ENCODE measurements at regions not wholly inside any gene's neighbourhood (a gene's known extent, or its start where the extent isn't known, plus 50 kb on each side); places are given as distances from the start of the nearest gene placed in this dataset.

- TF ChIP-seq CTCF (IDR thresholded peaks at IDR 0.05; ENCODE audit: insufficient read depth, low read length, poor library complexity, severe bottlenecking): no peak
- H3K4me3 ChIP-seq (ENCODE audit: low read depth, low read length): no peak overlapping the region
- DNase-seq (ENCODE audit: low read depth): no peak
- no peaks in the 10 kb centered on the region for H3K36me3 ChIP-seq (ENCODE audit: control insufficient read depth, insufficient read depth, low read length)
- no peaks in the 10 kb centered on the region for H3K27me3 ChIP-seq (ENCODE audit: control insufficient read depth, insufficient read depth, low read length)
These were observed 456.9 kb downstream of the BCAT1 start for GRCh38 chr12:24491968-24492367.

GRCh38 chr12:24489939-24490338 lies 459.0 kb downstream of the BCAT1 start:
- Histone ChIP-seq H3K27me3 (ENCODE audit: control insufficient read depth, insufficient read depth, low read length) (no peaks in the 10 kb centered on the region), H3K36me3 (ENCODE audit: control insufficient read depth, insufficient read depth, low read length) (no peaks in the 10 kb centered on the region), H3K4me3 (ENCODE audit: low read depth, low read length) (no peak overlapping the region)
- no peak for DNase-seq (ENCODE audit: low read depth)
- TF ChIP-seq CTCF (IDR thresholded peaks at IDR 0.05; ENCODE audit: insufficient read depth, low read length, poor library complexity, severe bottlenecking): no peak

- no peak for DNase-seq (ENCODE audit: low read depth)
- no peak for TF ChIP-seq CTCF (IDR thresholded peaks at IDR 0.05; ENCODE audit: insufficient read depth, low read length, poor library complexity, severe bottlenecking)
These were observed 459.8 kb downstream of the BCAT1 start for GRCh38 chr12:24488906-24489619.

GRCh38 chr12:24488091-24488596 lies 460.8 kb downstream of the BCAT1 start:
- DNase-seq (ENCODE audit: low read depth): no peak
- Histone ChIP-seq H3K27me3 (ENCODE audit: control insufficient read depth, insufficient read depth, low read length) (no peaks in the 10 kb centered on the region), H3K4me3 (ENCODE audit: low read depth, low read length) (no peak overlapping the region), H3K36me3 (ENCODE audit: control insufficient read depth, insufficient read depth, low read length) (no peaks in the 10 kb centered on the region)
- TF ChIP-seq CTCF (IDR thresholded peaks at IDR 0.05; ENCODE audit: insufficient read depth, low read length, poor library complexity, severe bottlenecking): no peak

More at GRCh38 chr12:24488906-24489619, 459.8 kb downstream of the BCAT1 start:
- no peaks in the 10 kb centered on the region for H3K36me3 ChIP-seq (ENCODE audit: control insufficient read depth, insufficient read depth, low read length)
- no peaks in the 10 kb centered on the region for H3K27me3 ChIP-seq (ENCODE audit: control insufficient read depth, insufficient read depth, low read length)
- no peak overlapping the region for H3K4me3 ChIP-seq (ENCODE audit: low read depth, low read length)

- TF ChIP-seq CTCF (IDR thresholded peaks at IDR 0.05; ENCODE audit: insufficient read depth, low read length, poor library complexity, severe bottlenecking): no peak
- no peaks in the 10 kb centered on the region for H3K36me3 ChIP-seq (ENCODE audit: control insufficient read depth, insufficient read depth, low read length)
- no peak for DNase-seq (ENCODE audit: low read depth)
- no peaks in the 10 kb centered on the region for H3K27me3 ChIP-seq (ENCODE audit: control insufficient read depth, insufficient read depth, low read length)
- H3K4me3 ChIP-seq (ENCODE audit: low read depth, low read length): no peak overlapping the region
These were observed 461.3 kb downstream of the BCAT1 start for GRCh38 chr12:24487606-24488005.

- no peak for DNase-seq (ENCODE audit: low read depth)
- TF ChIP-seq CTCF (IDR thresholded peaks at IDR 0.05; ENCODE audit: insufficient read depth, low read length, poor library complexity, severe bottlenecking): no peak
- H3K4me3 ChIP-seq (ENCODE audit: low read depth, low read length): no peak overlapping the region
- no peaks in the 10 kb centered on the region for H3K36me3 ChIP-seq (ENCODE audit: control insufficient read depth, insufficient read depth, low read length)
- H3K27me3 ChIP-seq (ENCODE audit: control insufficient read depth, insufficient read depth, low read length): no peaks in the 10 kb centered on the region
These were observed 465.2 kb downstream of the BCAT1 start for GRCh38 chr12:24483732-24484131.

Measured in kidney epithelial cell (primary cell).